SK-N-SH treated with all-trans-retinoic acid at 6 μM for 48 hours (cell line): ENCODE measurements at regions not wholly inside any gene's neighbourhood (a gene's known extent, or its start where the extent isn't known, plus 50 kb on each side); places are given as distances from the start of the nearest gene placed in this dataset.

Experiments
- ATAC-seq: fragments of 200-7000 bp; cut with Tn5 transposase; 3 replicates; pipeline ENCODE4 v1.9.1; 2020; ENCODE audit warnings: mild to moderate bottlenecking, moderate library complexity
- BACH2 ChIP-seq: fragments of 250-450 bp; sonication (Bioruptor Pico); IDR thresholded peaks from 2 replicates; pipeline ENCODE4 v1.9.0; 2021; ENCODE audit warnings: mild to moderate bottlenecking, borderline replicate concordance
- CSDC2 ChIP-seq: fragments of 250-450 bp; sonication (Bioruptor Pico); IDR thresholded peaks from 2 replicates; pipeline ENCODE4 v1.5.0; 2020; ENCODE audit warnings: mild to moderate bottlenecking, moderate library complexity
- ISL1 ChIP-seq: fragments of 250-450 bp; sonication (Bioruptor Pico); IDR thresholded peaks from 2 replicates; pipeline ENCODE4 v2.1.2; 2022; ENCODE audit warnings: mild to moderate bottlenecking, moderate library complexity
- PPARA ChIP-seq: fragments of 250-450 bp; sonication (Bioruptor Pico); IDR thresholded peaks from 2 replicates; pipeline ENCODE4 v1.5.0; 2020; ENCODE audit warnings: mild to moderate bottlenecking, borderline replicate concordance
- RARB ChIP-seq: fragments of 250-450 bp; sonication (Bioruptor Pico); IDR thresholded peaks from 2 replicates; pipeline ENCODE4 v1.8.0; 2021; ENCODE audit warnings: mild to moderate bottlenecking, moderate library complexity
- TCF4 ChIP-seq: fragments of 250-450 bp; sonication (Bioruptor Pico); IDR thresholded peaks from 2 replicates; pipeline ENCODE4 v1.8.0; 2021; ENCODE audit warnings: mild to moderate bottlenecking, moderate library complexity, borderline replicate concordance
- TOX ChIP-seq: fragments of 250-450 bp; sonication (Bioruptor Pico); IDR thresholded peaks from 2 replicates; pipeline ENCODE4 v1.8.0; 2021; ENCODE audit warnings: mild to moderate bottlenecking, moderate library complexity, borderline replicate concordance
- ZC3H10 ChIP-seq: fragments of 250-450 bp; sonication (Bioruptor Pico); IDR thresholded peaks from 2 replicates; pipeline ENCODE4 v1.5.1; 2021; ENCODE audit warnings: mild to moderate bottlenecking, moderate library complexity
- ZFP30 ChIP-seq: fragments of 450-650 bp; formaldehyde crosslinking; IDR thresholded peaks from 2 replicates; pipeline ENCODE4 v1.5.0; 2022; ENCODE audit warnings: mild to moderate bottlenecking, moderate library complexity
- ZNF565 ChIP-seq: fragments of 450-650 bp; formaldehyde crosslinking; conservative IDR thresholded peaks from 2 replicates; pipeline ENCODE4 v1.5.0; 2020; ENCODE audit warnings: low read depth, mild to moderate bottlenecking, moderate library complexity
- ZNF70 ChIP-seq: fragments of 450-650 bp; formaldehyde crosslinking; IDR thresholded peaks from 2 replicates; pipeline ENCODE4 v1.5.0; 2020; ENCODE audit warnings: mild to moderate bottlenecking, moderate library complexity
- ZNF8 ChIP-seq: fragments of 450-650 bp; formaldehyde crosslinking; IDR thresholded peaks from 2 replicates; pipeline ENCODE4 v1.5.0; 2020; ENCODE audit warnings: mild to moderate bottlenecking, moderate library complexity
- TF ChIP-seq, protein P1 (sequence below): fragments of 250-450 bp; sonication (Bioruptor Pico); IDR thresholded peaks from 2 replicates; pipeline ENCODE4 v1.8.0; 2020; ENCODE audit warnings: mild to moderate bottlenecking, moderate library complexity, borderline replicate concordance
- TF ChIP-seq, protein P2 (sequence below): fragments of 250-450 bp; sonication (Bioruptor Pico); IDR thresholded peaks from 2 replicates; pipeline ENCODE4 v1.8.0; 2021; ENCODE audit warnings: low read depth, mild to moderate bottlenecking, moderate library complexity, borderline replicate concordance
- TF ChIP-seq, protein P3 (sequence below): fragments of 250-450 bp; sonication (Bioruptor Pico); IDR thresholded peaks from 2 replicates; pipeline ENCODE4 v1.5.1; 2021; ENCODE audit warnings: mild to moderate bottlenecking, moderate library complexity
- TF ChIP-seq, protein P4 (sequence below): fragments of 250-450 bp; sonication (Bioruptor Pico); IDR thresholded peaks from 2 replicates; pipeline ENCODE4 v1.5.0; 2020; ENCODE audit warnings: mild to moderate bottlenecking, moderate library complexity
- TF ChIP-seq, protein P5 (sequence below): fragments of 250-450 bp; sonication (Bioruptor Pico); IDR thresholded peaks from 2 replicates; pipeline ENCODE4 v1.5.1; 2020; ENCODE audit warnings: low read depth, mild to moderate bottlenecking, moderate library complexity

DNA sequence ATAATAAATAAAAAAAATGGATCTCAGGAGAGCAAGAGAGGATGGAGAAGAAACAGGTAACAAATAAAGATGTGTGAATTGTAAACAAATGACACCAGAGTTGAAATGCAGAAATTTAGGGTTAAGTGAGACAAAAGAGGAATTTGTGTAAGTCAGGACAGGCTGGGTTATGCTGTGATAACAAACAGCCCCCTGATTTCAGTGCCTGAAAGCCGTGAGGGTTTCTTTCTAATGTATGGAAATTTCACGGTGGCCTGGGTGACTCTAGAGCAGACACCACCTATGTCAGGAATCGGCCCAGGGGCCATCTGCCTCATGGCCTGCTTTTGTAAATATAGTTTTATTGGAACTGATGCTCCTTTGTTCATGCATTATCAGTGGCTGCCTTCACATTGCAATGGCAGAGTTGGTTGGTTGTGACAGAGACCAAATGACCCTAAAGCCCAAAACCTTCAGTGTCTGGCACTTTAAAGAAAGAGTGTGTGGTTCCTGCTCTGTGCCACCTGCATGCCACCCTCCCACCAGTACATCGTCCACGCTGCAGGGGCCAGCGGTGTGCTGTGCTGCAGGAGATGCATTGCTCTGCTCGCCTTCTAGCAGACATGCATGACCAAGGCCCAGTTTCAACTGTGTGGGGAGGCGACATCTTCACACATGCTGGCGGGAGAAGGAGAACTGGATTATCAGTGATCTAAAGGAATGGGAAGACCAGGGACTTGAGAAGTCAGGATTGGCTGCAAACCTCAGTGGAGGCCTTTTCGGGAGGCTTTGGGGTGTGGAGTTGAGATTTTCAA, 221.2 kb upstream of the APCDD1 start (continued):
- TF ChIP-seq, protein P1, sequence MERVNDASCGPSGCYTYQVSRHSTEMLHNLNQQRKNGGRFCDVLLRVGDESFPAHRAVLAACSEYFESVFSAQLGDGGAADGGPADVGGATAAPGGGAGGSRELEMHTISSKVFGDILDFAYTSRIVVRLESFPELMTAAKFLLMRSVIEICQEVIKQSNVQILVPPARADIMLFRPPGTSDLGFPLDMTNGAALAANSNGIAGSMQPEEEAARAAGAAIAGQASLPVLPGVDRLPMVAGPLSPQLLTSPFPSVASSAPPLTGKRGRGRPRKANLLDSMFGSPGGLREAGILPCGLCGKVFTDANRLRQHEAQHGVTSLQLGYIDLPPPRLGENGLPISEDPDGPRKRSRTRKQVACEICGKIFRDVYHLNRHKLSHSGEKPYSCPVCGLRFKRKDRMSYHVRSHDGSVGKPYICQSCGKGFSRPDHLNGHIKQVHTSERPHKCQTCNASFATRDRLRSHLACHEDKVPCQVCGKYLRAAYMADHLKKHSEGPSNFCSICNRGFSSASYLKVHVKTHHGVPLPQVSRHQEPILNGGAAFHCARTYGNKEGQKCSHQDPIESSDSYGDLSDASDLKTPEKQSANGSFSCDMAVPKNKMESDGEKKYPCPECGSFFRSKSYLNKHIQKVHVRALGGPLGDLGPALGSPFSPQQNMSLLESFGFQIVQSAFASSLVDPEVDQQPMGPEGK (CRISPR knock-in tag): no peak
- TF ChIP-seq BACH2: no peak

DNA sequence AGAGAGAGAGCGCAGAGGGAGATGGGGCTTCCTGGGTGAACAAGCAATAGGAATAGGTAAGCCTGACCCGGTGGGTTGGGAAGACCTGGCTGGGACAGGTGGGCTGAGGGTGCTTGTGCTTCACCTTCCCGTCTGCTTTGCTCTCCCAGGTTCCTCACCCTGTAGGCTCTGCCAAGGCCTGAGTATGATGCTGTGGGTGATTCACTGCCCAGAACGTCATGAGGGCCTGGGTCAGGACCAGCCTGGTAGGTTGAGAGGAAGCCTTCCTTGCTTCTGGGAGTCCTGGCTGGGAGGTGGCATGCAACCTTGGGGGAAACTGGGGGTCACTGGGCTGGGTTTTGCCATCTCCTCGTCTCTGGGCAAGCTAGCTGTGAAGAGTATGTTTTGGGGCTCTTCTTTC, 220.2 kb upstream of the APCDD1 start:
- no peak for ATAC-seq
- TF ChIP-seq BACH2 (no peak), CSDC2 (CRISPR knock-in tag) (no peak), RARB (CRISPR knock-in tag) (no peak), TCF4 (CRISPR knock-in tag) (no peak), ZNF70 (CRISPR knock-in tag) (no peak), ISL1 (no peak), PPARA (CRISPR knock-in tag) (no peak), ZNF8 (no peak), ZFP30 (CRISPR knock-in tag) (no peak), TOX (CRISPR knock-in tag) (no peak), ZNF565 (CRISPR knock-in tag) (no peak), ZC3H10 (CRISPR knock-in tag) (no peak)
- TF ChIP-seq, protein P2, sequence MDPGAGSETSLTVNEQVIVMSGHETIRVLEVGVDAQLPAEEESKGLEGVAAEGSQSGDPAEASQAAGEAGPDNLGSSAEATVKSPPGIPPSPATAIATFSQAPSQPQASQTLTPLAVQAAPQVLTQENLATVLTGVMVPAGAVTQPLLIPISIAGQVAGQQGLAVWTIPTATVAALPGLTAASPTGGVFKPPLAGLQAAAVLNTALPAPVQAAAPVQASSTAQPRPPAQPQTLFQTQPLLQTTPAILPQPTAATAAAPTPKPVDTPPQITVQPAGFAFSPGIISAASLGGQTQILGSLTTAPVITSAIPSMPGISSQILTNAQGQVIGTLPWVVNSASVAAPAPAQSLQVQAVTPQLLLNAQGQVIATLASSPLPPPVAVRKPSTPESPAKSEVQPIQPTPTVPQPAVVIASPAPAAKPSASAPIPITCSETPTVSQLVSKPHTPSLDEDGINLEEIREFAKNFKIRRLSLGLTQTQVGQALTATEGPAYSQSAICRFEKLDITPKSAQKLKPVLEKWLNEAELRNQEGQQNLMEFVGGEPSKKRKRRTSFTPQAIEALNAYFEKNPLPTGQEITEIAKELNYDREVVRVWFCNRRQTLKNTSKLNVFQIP (CRISPR knock-in tag): no peak
- TF ChIP-seq, protein P3, sequence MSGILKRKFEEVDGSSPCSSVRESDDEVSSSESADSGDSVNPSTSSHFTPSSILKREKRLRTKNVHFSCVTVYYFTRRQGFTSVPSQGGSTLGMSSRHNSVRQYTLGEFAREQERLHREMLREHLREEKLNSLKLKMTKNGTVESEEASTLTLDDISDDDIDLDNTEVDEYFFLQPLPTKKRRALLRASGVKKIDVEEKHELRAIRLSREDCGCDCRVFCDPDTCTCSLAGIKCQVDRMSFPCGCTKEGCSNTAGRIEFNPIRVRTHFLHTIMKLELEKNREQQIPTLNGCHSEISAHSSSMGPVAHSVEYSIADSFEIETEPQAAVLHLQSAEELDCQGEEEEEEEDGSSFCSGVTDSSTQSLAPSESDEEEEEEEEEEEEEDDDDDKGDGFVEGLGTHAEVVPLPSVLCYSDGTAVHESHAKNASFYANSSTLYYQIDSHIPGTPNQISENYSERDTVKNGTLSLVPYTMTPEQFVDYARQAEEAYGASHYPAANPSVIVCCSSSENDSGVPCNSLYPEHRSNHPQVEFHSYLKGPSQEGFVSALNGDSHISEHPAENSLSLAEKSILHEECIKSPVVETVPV (CRISPR knock-in tag): no peak
- TF ChIP-seq, protein P4, sequence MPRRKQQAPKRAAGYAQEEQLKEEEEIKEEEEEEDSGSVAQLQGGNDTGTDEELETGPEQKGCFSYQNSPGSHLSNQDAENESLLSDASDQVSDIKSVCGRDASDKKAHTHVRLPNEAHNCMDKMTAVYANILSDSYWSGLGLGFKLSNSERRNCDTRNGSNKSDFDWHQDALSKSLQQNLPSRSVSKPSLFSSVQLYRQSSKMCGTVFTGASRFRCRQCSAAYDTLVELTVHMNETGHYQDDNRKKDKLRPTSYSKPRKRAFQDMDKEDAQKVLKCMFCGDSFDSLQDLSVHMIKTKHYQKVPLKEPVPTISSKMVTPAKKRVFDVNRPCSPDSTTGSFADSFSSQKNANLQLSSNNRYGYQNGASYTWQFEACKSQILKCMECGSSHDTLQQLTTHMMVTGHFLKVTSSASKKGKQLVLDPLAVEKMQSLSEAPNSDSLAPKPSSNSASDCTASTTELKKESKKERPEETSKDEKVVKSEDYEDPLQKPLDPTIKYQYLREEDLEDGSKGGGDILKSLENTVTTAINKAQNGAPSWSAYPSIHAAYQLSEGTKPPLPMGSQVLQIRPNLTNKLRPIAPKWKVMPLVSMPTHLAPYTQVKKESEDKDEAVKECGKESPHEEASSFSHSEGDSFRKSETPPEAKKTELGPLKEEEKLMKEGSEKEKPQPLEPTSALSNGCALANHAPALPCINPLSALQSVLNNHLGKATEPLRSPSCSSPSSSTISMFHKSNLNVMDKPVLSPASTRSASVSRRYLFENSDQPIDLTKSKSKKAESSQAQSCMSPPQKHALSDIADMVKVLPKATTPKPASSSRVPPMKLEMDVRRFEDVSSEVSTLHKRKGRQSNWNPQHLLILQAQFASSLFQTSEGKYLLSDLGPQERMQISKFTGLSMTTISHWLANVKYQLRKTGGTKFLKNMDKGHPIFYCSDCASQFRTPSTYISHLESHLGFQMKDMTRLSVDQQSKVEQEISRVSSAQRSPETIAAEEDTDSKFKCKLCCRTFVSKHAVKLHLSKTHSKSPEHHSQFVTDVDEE (CRISPR knock-in tag): no peak
- TF ChIP-seq, protein P1 (CRISPR knock-in tag): no peak
- TF ChIP-seq, protein P5, sequence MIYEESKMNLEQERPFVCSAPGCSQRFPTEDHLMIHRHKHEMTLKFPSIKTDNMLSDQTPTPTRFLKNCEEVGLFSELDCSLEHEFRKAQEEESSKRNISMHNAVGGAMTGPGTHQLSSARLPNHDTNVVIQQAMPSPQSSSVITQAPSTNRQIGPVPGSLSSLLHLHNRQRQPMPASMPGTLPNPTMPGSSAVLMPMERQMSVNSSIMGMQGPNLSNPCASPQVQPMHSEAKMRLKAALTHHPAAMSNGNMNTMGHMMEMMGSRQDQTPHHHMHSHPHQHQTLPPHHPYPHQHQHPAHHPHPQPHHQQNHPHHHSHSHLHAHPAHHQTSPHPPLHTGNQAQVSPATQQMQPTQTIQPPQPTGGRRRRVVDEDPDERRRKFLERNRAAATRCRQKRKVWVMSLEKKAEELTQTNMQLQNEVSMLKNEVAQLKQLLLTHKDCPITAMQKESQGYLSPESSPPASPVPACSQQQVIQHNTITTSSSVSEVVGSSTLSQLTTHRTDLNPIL (CRISPR knock-in tag): no peak
